Hematopoietic multipotent progenitor cell treated with erythropoietin and hydrocortisone succinate and interleukin-3 and kit ligand, for 8 days (in vitro differentiated cells): ENCODE measurements at regions not wholly inside any gene's neighbourhood (a gene's known extent, or its start where the extent isn't known, plus 50 kb on each side); places are given as distances from the start of the nearest gene placed in this dataset.

Source experiments
- DNase-seq: peaks from one replicate; pipeline ENCODE4 v3.0.0-alpha.2; 2015

DNA sequence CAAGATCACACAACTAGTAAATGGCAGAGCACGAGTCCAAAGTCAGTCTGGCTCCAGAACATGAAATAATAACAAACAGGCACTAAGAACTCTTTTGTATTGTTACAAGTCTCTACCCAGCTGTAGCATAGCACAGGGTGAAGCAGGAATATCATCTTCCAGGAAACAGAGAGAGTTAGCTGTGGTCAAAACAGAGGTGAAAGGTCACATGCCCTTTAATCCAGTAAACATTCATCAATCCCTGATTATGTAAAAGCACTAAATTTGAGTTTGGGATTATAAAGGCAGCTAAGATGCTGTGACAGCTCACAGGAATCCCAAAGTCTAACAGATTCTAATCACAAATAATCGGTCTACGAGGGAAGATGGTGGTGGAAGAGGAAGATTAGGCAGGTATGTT lies 133.0 kb upstream of the ASTN2 start:
- no peak for DNase-seq

DNA sequence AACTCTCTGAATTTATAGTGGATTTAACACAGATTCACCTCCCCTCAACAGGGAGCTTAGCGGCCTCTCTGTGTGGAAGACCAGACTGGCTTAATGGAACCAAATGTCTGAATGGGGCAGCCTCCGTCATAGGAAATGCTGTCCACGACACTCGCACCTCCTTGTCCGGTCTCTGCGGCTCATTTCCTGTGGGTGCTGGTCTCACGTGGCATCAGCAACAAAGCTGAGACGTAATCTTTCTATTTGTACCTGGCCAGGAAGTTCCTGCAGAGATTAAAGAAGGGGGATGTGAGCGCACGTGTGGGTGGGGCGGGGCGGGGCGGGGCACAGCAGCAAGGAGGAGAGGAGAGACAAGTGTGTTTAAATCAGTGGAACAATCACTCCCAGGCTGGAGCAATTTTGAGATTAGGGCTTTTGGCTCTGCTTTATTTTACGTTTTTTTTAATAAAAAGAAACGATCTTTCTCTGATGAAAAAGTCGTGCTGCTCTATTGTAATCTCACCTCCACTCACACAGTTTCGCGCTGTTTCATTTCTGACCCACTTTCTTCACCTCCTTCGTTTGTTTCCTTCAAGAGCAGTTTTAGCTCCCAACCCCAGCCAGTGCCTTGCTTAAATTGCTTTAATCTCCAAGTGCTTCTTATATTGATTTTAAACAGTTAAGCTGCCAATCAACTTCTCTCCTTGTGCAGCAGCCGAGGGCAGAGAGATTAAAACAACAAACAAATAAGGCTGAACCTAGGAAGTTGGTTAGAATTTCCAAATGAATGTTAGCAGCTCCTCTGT lies 132.2 kb upstream of the ASTN2 start:
- DNase-seq: no peak

DNA sequence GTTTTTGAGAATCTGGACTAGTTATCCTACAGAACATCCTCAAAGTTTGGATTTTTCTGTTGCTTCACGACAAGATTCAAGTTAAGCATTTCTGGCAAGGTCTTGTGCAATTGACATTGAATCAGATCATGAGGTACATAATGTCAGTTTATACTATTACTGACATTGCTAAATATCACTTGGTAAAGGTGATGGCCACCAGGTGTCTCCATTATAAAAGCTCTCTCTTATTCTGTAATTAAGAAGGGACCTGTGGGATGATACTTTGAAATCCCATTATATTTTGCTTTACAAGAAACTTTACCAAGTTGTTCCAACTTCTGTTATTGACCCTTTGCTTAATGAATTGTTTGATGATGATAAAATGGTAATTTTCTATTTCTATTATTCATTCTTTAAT lies 131.0 kb upstream of the ASTN2 start:
- DNase-seq: no peak

DNA sequence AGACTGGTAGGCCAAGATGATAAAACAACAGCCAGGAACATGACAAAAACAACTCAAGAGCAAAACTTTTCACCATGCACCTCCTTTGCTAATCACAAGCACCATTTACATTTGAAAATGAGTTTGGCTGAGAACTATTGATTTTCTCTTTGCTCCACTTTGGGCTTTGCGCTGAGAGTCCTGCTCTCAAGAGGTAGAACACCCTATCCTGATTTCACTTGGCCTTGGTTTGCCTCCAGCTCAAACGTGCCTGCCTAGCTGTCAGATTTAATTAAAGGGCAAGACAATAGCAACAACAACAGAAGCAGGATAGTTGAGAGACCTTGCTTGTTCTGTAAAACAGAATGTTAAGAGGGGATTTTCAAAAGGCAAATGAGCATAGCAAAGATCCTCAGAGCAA lies 128.2 kb upstream of the ASTN2 start:
- no peak for DNase-seq

DNA sequence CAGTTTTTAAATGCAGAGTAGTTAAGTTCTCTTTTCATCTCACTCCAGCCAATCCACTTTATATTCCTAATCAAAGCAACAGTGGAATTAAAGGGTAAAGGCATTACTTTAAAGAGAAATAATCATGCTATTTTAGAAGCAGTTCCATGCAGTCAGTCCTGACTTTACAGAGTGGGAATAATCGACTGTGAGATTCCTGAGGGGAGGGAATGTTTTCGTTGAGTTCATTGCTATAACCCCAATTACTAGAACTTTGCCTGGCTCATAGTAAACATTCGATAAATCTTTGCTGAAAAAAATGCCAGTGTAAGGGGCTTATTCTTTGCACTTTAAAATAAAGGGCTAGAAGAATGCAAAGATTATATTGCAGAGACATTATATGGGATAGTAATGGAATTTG lies 127.2 kb upstream of the ASTN2 start:
- no peak for DNase-seq

DNA sequence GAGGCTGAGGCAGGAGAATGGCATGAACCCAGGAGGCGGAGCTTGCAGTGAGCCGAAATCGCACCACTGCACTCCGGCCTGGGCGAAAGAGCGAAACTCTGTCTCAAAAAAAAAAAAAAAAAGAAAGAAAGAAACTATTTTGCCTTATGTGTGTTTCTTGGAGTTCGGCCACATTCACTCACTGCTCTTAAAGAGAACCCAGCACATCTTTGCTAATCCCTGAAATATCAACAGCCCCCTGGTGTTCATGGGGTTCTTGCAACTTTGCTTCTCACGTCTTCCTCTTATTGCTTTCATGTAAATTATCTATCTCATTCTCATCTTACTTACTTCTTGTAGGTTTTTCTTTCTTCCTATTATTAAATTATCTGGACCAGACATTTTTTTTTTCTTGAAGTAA lies 126.3 kb upstream of the ASTN2 start:
- no peak for DNase-seq

DNA sequence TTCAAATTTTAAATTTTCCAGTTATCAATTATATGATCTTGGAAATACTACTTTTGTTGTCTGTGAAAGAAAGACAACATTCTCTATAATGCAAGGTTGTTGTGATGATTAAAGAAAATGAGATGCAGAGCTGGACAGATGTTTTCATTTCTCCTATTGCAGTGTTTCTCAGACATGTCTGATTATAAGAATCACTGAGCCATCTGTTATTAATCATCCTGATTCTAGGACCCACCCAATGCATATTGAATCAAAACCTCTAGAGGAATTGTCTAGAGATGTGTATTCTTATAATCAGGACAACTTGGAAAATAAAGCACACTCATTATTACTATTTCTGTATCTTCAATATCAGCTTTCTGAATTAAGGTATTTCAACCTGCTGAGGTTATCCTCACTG lies 121.1 kb upstream of the ASTN2 start:
- no peak for DNase-seq

DNA sequence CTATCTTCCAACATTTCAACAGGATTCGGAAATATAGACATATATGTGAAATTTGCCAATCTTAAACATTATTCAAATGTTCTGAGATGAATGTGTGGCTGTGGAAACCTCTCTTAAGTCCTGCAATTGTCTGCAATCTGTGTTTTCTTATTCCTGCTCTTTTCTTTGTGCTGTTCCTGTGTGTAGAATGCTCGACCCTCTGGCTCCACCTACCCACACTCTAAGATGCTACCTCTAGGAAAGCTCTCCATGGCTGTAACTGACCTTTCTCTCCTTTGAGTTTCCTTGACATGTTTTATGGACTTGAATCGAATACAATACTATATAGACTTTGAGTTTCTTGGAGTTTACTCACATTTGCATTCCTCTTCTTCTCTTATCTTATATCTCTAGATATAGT lies 120.6 kb upstream of the ASTN2 start:
- no peak for DNase-seq

DNA sequence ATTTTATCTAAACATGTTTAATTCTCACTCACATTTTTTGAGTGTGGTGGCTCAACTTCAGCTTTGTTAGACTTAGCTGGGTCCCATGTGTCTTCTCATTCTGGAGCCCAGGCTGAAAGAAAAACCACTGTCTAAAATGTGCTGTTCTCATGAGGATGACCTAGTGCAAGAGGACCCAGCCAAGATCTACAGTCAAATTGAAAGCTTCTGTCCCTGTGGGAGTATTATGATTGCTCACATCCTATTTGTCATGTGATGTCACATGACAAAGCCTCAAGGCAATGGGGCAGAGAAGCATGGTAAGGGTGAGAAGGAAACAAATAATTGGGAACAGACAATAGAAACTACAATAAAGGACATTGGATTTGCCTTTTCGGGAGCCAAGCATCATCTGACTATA lies 113.4 kb upstream of the ASTN2 start:
- DNase-seq: no peak

DNA sequence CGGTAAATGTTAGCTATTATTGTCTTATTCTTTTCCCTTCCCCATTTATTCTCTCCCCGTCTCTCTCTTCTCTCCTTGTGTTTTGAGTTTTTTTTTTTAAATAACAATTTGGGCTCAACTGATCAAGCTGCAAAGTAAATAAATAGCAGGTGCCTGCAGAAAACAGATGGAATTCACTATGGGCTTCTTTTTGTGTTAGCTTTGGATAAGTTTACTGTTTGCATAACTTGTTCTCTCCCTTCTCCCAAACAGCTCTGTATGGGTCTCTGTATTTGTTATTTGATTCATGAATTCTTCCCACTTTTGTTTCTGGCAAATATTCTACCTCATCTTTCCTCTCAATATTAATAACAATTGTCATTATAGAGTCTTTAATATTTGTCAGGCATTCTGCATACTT lies 111.8 kb upstream of the ASTN2 start:
- DNase-seq: no peak

DNA sequence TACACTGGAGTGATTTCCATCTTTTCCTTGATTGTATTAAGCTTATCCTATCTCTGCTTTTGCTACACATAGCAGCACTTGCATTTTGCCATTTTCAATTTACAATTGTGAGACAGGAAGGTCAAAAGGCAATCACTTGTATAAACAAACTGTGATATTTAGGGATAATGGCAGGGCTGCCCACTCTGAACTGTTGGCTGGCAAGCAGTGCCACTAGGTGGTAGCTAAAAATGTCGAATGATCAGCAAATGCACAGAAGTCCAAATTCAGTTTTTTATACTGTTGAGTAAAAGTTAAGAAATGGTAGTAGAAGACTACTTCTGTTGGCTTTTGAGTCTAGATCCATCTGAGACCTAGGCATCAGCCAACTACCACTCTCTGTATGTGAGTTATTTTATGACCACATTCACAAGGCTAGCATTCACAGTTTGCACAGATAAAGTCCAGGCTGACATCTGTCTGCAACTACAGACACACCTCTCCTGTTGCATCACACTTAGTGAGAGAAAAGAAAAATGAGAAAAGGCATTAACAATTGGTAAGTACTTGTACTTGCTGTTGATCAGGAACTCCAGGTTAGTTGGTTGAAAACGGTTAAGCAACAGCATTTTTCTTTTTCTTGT lies 108.8 kb upstream of the ASTN2 start:
- no peak for DNase-seq

DNA sequence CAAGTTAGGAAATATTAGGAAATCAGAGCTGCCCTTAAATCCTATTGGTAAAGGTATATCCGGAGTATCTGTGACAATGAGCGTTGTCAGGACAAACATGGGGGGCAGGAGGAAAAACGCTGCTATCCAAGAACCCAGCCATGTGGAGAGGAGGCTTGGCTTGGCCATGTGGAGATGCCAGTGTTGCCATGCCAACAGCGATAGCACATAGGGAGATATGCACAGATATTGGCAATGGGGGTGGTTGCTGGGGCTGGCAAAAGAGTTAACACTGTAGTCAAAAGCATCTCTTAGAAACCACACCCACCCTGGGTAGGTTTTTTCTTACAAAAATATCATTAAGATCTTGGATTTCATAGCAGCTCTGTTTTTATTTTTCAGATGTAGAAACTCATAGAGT lies 106.4 kb upstream of the ASTN2 start:
- no peak for DNase-seq

DNA sequence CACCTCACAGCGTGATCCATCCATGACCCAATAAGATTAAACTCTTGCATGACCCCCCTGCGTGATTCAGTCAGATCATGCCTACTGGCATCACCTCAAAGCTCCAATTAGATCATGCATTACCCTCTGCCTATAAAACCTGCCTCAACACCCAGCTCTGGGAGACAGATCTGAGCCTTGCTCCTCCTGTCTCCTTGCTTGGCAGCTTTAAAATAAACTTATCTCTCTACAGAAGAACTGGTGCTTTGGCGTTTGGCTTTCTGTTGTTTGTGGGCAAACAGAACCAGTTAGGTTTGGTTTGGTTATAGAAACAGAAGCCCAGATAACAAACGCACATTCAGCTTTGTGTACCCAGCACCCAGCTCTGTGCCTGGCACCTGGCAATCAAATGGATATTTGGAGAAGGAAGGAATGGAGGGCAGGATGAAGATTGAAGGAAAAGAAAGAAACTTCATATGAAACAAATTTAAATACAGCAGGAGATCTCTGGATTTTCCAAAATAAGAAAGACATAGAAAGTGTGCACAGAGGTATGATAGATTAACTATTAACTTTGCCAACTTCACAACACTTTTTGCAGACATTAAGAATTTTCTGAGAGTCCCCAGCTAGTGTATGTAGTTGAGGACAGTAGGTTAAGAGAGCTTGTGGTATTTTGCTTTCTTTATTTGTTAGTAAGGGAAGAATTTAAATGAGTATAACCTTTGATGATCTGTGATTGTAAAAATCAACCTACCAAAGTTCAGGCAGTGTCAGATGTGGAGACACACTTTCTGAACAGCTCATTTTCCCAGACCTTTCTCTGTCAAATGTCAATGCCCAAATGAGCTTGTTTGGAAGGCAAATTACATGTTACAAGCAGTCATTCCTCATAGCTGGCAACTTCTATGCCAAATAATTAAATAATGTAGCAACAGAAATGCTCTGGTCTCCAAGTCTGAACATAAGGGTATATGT lies 102.1 kb upstream of the ASTN2 start:
- DNase-seq: no peak

DNA sequence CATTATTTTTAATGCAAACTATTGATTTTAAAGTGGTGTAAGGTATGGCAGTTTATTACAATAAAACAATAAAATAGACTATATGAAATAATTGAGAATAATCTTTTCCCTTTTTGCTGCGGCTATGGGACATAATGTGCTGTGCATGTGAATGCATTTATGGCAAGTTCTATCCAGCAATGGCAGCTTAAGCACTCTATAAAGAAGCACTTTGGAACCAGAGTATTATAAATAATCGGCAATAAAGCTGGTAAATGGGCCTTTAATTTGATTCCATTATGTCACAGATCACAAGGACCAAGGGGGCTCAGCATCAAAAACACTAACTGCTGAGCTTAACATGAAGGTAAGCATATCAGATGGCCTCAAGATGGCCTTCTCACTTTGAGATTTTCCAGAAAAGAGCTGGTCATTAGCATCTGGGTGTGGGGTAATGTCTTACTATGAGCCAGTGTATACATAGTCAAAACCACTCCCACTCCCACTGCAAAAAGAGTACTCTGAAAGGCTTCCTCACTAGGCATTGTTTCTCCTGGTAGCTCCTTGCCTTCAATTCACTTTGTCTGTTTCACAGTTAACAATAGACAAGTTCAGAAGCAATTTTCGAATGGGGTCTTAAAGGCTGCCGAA lies 97.1 kb upstream of the ASTN2 start:
- no peak for DNase-seq

DNA sequence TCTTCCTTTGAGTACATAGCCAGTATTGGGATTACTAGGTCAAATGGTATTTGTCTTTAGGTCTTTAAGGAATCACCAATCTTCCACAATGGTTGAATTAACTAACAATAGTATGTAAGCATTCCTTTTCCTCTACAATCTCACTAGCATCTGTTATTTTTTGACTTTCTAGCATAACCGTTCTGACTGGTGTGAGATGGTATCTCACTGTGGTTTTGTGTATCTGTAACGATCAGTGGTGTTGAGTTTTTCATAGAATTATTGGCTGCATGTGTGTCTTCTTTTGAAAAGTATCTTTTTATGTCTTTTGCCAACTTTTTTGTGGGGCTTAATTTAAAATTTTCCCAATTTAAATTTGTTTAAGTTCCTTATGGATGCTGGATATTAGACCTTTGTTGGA lies 81.5 kb upstream of the ASTN2 start:
- no peak for DNase-seq

DNA sequence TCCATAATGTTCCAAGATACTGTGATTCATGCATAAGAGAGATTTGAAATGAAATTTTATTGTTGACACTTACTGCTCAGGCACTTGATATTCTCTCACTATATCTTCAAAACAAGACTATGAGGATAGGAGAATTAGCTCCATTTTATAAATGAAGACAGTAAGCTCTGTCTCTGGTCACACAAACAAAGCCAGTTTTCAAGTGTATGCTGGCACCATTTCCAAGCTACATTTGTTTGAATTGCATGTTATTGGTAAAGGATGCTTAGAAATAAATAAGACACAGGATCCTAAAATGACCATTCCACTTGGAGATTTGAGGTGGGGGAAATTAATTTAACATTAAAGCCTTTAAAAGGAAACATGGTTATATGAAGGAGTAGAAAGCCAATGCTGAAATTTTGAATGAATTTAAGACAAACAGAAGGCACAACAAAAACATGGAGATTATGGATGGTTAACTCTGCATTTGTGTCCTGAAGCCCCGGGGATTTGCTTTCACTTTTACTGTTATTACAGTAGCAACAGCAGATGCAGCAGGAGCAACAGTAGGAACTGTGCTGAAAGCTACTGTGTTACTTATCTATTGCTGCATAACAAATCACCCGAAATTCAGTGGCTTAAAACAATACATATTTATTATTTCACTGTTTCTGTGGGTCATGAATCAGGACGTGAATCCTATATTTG lies 79.7 kb upstream of the ASTN2 start:
- DNase-seq: no peak

DNA sequence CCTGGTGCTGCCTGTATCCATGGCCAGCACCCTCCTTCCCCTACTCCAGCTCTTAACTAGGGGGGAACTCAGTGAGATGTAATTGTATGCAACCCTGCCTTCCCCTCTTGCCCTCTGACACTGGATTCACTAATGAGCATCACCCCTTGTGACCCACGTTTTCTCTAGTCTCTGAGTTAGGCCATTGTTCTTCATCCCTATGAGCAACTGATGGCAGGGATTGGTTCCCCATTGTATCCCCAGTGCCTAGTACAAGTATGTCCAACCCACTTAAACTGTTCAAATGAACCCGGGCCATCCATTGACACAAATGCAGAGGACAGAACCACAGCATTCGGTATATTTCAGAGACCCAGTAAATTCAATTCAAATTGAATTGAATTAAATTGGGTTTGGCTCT lies 77.6 kb upstream of the ASTN2 start:
- no peak for DNase-seq

DNA sequence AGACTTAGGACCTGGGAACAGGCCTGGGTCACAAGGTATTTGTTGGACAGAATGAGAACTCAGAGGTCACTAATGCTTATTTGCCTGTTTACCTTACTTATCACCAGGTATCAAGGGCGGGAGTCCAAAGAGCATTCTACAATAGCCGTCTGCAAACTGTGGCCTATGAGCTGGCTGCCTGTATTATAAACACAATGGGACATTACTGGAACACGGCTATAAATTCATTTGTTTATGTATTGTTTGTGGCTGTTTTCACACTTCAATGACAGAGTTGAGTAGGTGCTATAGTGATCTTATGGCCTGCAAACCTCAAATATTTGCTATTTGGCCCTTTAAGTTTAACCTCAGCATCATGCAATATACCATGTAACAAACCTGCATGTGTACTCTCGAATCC lies 76.6 kb upstream of the ASTN2 start:
- DNase-seq: no peak

DNA sequence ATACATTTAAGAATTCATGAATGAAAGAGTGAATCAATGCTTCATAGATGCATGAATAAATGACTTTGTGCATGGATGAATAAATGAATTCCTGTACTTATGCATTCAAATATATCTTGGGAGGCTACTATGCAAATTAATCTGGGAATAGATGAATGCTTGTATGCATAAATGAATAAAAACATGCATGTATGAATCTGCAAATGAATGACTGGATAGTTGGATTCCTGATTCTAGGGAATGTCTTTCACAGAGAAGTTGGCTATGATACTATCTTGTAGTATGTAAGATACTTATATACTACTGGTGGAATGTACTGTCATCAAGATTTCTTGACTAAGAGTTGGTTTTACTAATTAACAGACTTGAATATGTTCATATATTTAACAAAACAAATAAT lies 75.3 kb upstream of the ASTN2 start:
- DNase-seq: no peak

DNA sequence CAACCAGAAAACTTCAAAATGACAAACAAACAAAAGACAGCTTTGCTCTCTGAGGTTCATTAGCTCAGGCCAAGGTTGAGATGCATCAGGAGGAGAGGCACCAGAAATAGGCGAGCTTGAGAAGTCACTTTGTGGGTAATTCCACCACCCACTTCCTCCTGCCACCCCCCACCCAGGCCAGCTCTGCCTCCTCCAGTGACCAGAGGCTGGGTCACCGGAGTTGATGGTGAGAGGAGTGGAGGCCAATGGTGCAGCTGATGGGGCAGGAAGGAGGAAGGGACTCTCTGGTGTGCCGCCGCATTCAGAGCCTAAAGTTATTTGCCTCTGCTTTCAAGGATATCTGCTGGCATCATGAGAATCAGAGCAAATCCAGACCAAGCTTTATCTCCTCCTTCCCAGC lies 73.8 kb upstream of the ASTN2 start:
- no peak for DNase-seq

DNA sequence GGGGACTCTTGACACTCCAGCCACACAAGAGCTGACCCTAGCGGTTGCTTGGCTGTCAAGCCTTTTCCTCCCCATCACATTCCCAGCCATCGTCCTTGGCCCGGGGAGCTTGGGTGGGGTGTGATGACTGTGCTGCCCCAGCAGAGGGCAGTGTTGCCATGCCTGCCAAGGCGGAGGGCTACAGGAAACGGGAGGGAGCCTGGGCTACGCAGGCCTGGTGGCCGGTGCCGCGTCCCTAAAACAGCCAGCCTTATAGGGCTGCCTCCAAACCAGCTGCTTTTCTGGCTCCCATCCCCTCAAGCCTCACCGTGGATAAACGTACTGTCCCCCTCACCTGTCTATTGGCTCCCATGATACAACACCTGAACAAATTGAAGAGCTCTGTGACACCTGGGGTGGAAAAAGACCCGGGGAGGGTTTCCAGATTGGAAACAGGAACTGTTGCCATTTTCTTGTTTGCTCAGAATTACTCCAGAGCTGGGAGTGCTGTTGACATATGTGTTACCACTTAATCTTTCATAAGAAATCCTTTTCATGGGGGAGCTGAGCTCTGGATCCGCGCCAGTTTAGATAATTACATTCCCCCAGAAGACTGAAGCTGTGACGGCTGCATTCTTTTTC lies 72.8 kb upstream of the ASTN2 start:
- DNase-seq: peak; percentile 51

DNA sequence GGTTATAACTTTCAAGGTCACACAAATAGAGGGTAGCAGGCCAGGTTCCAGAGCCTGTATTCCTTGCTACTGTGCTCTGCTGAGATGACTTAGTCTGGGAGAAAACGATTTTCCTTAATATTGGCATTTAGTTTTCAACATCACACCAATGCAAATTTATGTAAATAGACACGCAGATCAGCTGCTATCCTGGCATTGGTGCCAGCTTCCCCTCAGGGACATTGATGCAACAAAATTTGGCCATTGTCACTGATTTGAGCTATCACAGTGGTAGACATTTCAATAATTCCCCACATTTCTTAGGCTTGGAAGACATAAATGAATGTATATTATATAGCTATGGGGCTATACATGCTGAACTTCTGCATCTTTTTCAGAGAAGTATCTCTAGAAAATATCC lies 71.6 kb upstream of the ASTN2 start:
- no peak for DNase-seq
